Keratinocyte (primary cell): ENCODE measurements at regions not wholly inside any gene's neighbourhood (a gene's known extent, or its start where the extent isn't known, plus 50 kb on each side); places are given as distances from the start of the nearest gene placed in this dataset.
"Not testable (repeated sequence)": the region's sequence is repeated elsewhere in the genome, so short reads cannot be mapped to it uniquely, and the experiment has no call there.

Source experiments
- DNase-seq: peaks from one replicate; pipeline ENCODE4 v3.0.0-alpha.2; 2011; ENCODE audit warnings: low read depth, missing footprints, low spot score
- FAIRE-seq: peaks from 2 replicates; lab custom pipeline; 2011; peaks lifted over from hg19 to GRCh38; lab: Jason Lieb, UNC
- H2AFZ ChIP-seq: 2 replicates; pipeline ENCODE4 v1.6.0; 2012; ENCODE audit warnings: low read length, control low read depth, inconsistent platforms; ENCODE audit not compliant: control insufficient read depth
- H3K27ac ChIP-seq: 2 replicates; pipeline ENCODE4 v1.5.1; 2011; ENCODE audit warnings: low read length; ENCODE audit not compliant: control insufficient read depth, insufficient read depth
- H3K27me3 ChIP-seq: 3 replicates; pipeline ENCODE4 v1.6.0; 2011; ENCODE audit warnings: low read length; ENCODE audit not compliant: control insufficient read depth, insufficient read depth; ENCODE audit errors: extremely low read depth
- H3K36me3 ChIP-seq, 2 experiments: 2 replicates in 1 of 2; 3 replicates in 1 of 2; pipeline ENCODE4 v1.5.1; 2011; ENCODE audit warnings: low read length in 2 of 2, mild to moderate bottlenecking in 1 of 2; ENCODE audit not compliant: control insufficient read depth in 2 of 2, insufficient read depth in 2 of 2; ENCODE audit errors: extremely low read depth in 1 of 2
- H3K4me1 ChIP-seq: 3 replicates; pipeline ENCODE4 v1.5.1; 2011; ENCODE audit warnings: low read length; ENCODE audit not compliant: control insufficient read depth, insufficient read depth; ENCODE audit errors: extremely low read depth
- H3K4me2 ChIP-seq: 3 replicates; pipeline ENCODE4 v1.6.0; 2011; ENCODE audit warnings: low read depth, low read length; ENCODE audit not compliant: control insufficient read depth, insufficient read depth; ENCODE audit errors: extremely low read depth
- H3K4me3 ChIP-seq, 3 experiments: fragments of 200-600 bp in 1 of 3; sonication (generic) in 1 of 3; 2 replicates in 2 of 3; 3 replicates in 1 of 3; pipeline ENCODE4 v1.5.1; 2011 to 2016; ENCODE audit warnings: low read length in 3 of 3, mild to moderate bottlenecking in 3 of 3, control low read depth in 2 of 3, inconsistent platforms in 1 of 3, low read depth in 1 of 3, mixed read lengths in 1 of 3, mixed run types in 1 of 3, moderate library complexity in 1 of 3; ENCODE audit not compliant: control insufficient read depth in 2 of 3, insufficient read depth in 2 of 3; ENCODE audit errors: extremely low read depth in 1 of 3
- H3K79me2 ChIP-seq: 2 replicates; pipeline ENCODE4 v1.6.0; 2012; ENCODE audit warnings: low read length; ENCODE audit not compliant: control insufficient read depth, insufficient read depth
- H3K9ac ChIP-seq: 3 replicates; pipeline ENCODE4 v1.6.0; 2011; ENCODE audit warnings: low read length; ENCODE audit not compliant: control insufficient read depth, insufficient read depth; ENCODE audit errors: extremely low read depth
- H3K9me1 ChIP-seq: 3 replicates; pipeline ENCODE4 v1.6.0; 2011; ENCODE audit warnings: low read length; ENCODE audit not compliant: control insufficient read depth, insufficient read depth; ENCODE audit errors: extremely low read depth
- H3K9me3 ChIP-seq: 2 replicates; pipeline ENCODE4 v1.5.1; 2012; ENCODE audit warnings: low read depth, low read length; ENCODE audit not compliant: control insufficient read depth
- H4K20me1 ChIP-seq: 3 replicates; pipeline ENCODE4 v1.6.0; 2011; ENCODE audit warnings: low read length; ENCODE audit not compliant: control insufficient read depth, insufficient read depth; ENCODE audit errors: extremely low read depth
- EZH2 ChIP-seq: IDR thresholded peaks from one replicate; pipeline ENCODE4 v1.6.1; 2012; ENCODE audit warnings: inconsistent platforms, mild to moderate bottlenecking, low read length, moderate library complexity
- dilution Hi-C: fragments of 300-500 bp; cut with MboI; formaldehyde crosslinking; loops from one replicate; pipeline ENCODE4 v1.7.0; 2020; ENCODE audit warnings: low sequenced_read_pairs; ENCODE audit not compliant: extremely low pct_ligation_motif_present
- TF ChIP-seq, protein P1 (sequence below), 3 experiments: IDR thresholded peaks in 1 of 3; conservative IDR thresholded peaks in 1 of 3; optimal IDR thresholded peaks in 1 of 3; 2 replicates in 2 of 3; 3 replicates in 1 of 3; pipeline versions ENCODE3 to v1.5.1; 2011; ENCODE audit warnings: low read length in 3 of 3, mild to moderate bottlenecking in 3 of 3, moderate library complexity in 2 of 3, control low read depth in 1 of 3, inconsistent platforms in 1 of 3; ENCODE audit not compliant: insufficient read depth in 2 of 3; ENCODE audit errors: extremely low read depth in 1 of 3

DNA sequence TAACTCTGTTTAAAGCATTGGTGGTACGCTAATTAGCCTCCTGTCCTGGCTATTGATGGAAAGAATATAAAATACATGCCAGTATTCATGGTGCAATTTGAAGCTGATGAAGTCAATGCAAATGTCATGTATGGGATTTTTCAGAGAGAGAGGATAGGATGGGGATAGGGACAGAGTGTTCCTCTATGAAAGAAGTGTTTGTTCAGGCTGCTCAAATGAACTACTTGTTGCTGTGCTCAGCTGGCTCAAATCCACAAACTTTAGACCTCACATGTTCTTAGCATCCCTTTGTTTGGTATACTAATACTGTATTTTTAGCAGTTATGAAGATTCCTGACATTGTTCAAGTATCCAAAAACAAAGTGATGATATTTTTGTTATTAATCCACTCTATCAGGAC is 116.5 kb downstream of the SLITRK1 start:
- no peaks in the 10 kb centered on the region for H3K27me3 ChIP-seq
- H3K9me3 ChIP-seq, result no peaks in the 10 kb centered on the region
- H3K4me1 ChIP-seq, result no peaks in the 10 kb centered on the region
- H3K9ac ChIP-seq, result no peak overlapping the region
- dilution Hi-C loops, result no loop called here
- no peak overlapping the region for H3K4me3 ChIP-seq
- H3K36me3 ChIP-seq, result no peaks in the 10 kb centered on the region
- DNase-seq, result no peak
- H3K4me2 ChIP-seq, result no peak overlapping the region
- TF ChIP-seq, protein P1, sequence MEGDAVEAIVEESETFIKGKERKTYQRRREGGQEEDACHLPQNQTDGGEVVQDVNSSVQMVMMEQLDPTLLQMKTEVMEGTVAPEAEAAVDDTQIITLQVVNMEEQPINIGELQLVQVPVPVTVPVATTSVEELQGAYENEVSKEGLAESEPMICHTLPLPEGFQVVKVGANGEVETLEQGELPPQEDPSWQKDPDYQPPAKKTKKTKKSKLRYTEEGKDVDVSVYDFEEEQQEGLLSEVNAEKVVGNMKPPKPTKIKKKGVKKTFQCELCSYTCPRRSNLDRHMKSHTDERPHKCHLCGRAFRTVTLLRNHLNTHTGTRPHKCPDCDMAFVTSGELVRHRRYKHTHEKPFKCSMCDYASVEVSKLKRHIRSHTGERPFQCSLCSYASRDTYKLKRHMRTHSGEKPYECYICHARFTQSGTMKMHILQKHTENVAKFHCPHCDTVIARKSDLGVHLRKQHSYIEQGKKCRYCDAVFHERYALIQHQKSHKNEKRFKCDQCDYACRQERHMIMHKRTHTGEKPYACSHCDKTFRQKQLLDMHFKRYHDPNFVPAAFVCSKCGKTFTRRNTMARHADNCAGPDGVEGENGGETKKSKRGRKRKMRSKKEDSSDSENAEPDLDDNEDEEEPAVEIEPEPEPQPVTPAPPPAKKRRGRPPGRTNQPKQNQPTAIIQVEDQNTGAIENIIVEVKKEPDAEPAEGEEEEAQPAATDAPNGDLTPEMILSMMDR (optimal IDR thresholded peaks at IDR 0.05 in 1 of 3, IDR thresholded peaks at IDR 0.05 in 1 of 3, conservative IDR thresholded peaks at IDR 0.05 in 1 of 3; ENCODE audit: extremely low read depth in 1 of 3, insufficient read depth in 2 of 3, low read length in 3 of 3), result no peak
- no peak for TF ChIP-seq EZH2
- FAIRE-seq, result no peak
- H3K9me1 ChIP-seq, result no peaks in the 10 kb centered on the region
- H4K20me1 ChIP-seq, result no peaks in the 10 kb centered on the region
- no peaks in the 10 kb centered on the region for H3K79me2 ChIP-seq
- H2AFZ ChIP-seq, result no peak overlapping the region
- no peak overlapping the region for H3K27ac ChIP-seq

DNA sequence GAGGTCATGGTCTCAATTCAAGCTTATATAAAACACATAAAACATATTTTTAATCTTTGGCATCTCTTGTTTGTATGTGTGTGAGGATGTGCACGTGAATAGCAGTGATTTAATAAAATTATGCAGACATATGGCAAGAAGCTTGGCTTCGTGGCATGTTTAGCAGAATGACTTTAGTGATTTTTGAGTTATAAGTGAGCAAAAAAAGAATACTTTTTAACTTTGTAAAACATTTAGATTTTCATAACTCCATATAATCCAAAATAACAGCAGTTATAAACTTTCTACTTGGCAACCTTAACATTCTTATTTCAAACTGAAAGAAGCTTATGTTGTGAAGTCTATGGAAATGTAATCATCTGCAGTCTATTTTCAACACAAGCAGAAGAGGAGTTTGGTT is 120.6 kb downstream of the SLITRK1 start:
- no peak for FAIRE-seq
- no peaks in the 10 kb centered on the region for H3K9me3 ChIP-seq
- no peak for DNase-seq
- H4K20me1 ChIP-seq, result no peaks in the 10 kb centered on the region
- no peaks in the 10 kb centered on the region for H3K4me1 ChIP-seq
- no peaks in the 10 kb centered on the region for H3K27me3 ChIP-seq
- dilution Hi-C loops, result no loop called here
- no peaks in the 10 kb centered on the region for H3K36me3 ChIP-seq
- H3K4me3 ChIP-seq, result no peak overlapping the region
- H3K27ac ChIP-seq, result no peak overlapping the region
- H3K79me2 ChIP-seq, result no peaks in the 10 kb centered on the region
- no peak overlapping the region for H3K9ac ChIP-seq
- no peaks in the 10 kb centered on the region for H3K9me1 ChIP-seq
- no peak overlapping the region for H3K4me2 ChIP-seq
- no peak for TF ChIP-seq EZH2
- TF ChIP-seq, protein P1 (optimal IDR thresholded peaks at IDR 0.05 in 1 of 3, IDR thresholded peaks at IDR 0.05 in 1 of 3, conservative IDR thresholded peaks at IDR 0.05 in 1 of 3; ENCODE audit: extremely low read depth in 1 of 3, insufficient read depth in 2 of 3, low read length in 3 of 3), result no peak
- H2AFZ ChIP-seq, result no peak overlapping the region

DNA sequence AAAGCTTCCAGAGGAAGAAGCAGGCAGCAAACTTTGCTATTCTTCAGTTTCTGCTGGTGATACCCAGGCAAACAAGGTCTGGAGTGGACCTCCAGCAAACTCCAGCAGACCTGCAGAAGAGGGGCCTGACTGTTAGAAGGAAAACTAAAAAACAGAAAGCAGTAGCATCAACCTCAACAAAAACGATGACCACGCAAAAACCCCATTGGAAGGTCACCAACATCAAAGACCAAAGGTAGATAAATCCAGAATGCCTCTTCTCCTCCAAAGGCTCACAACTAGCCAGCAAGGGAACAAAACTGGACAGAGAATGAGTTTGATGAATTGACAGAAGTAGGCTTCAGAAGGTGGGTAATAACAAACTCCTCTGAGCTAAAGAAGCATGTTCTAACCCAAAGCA is 127.1 kb downstream of the SLITRK1 start:
- H3K27ac ChIP-seq, DNase-seq, H3K4me2 ChIP-seq, H4K20me1 ChIP-seq, dilution Hi-C loops, H2AFZ ChIP-seq, H3K4me3 ChIP-seq, H3K36me3 ChIP-seq, FAIRE-seq, H3K9ac ChIP-seq, H3K79me2 ChIP-seq, H3K9me3 ChIP-seq, H3K27me3 ChIP-seq, H3K9me1 ChIP-seq: not testable (repeated sequence)
- peaks cover 12% of the 10 kb centered on the region for H3K4me1 ChIP-seq
